CD4-positive, alpha-beta T cell treated with Interleukin-10 for 1 hour (primary cell): ENCODE measurements at regions not wholly inside any gene's neighbourhood (a gene's known extent, or its start where the extent isn't known, plus 50 kb on each side); places are given as distances from the start of the nearest gene placed in this dataset.

ENCODE experiments used
- DNase-seq: peaks from one replicate; pipeline ENCODE4 v3.0.0-alpha.2; 2020

- DNase-seq, result no peak
Measured at GRCh38 chr1:244920911-244921761, 56.8 kb upstream of the HNRNPU start.

GRCh38 chr1:244919320-244920282, 55.3 kb upstream of the HNRNPU start:
- no peak for DNase-seq

GRCh38 chr1:244918421-244919319, 54.3 kb upstream of the HNRNPU start:
- peak; percentile 76 for DNase-seq

GRCh38 chr1:244917073-244917670, 52.8 kb upstream of the HNRNPU start:
- DNase-seq, result no peak

- DNase-seq, result no peak
Measured at GRCh38 chr1:244915736-244916135, 51.4 kb upstream of the HNRNPU start.

GRCh38 chr1:244914761-244915160, 50.4 kb upstream of the HNRNPU start:
- DNase-seq, result no peak
